HG02623 (cell line): ENCODE measurements at regions not wholly inside any gene's neighbourhood (a gene's known extent, or its start where the extent isn't known, plus 50 kb on each side); places are given as distances from the start of the nearest gene placed in this dataset.

Source experiments
- ATAC-seq: cut with Tn5 transposase; IDR thresholded peaks from one replicate; pipeline ENCODE4 v1.9.1; 2021; ENCODE audit warnings: moderate library complexity; ENCODE audit not compliant: unreplicated experiment

GRCh38 chr9:1414711-1415131, 364.6 kb downstream of the DMRT2 start:
- no peak for ATAC-seq

GRCh38 chr9:1415146-1415545, 365.0 kb downstream of the DMRT2 start:
- ATAC-seq = no peak

GRCh38 chr9:1416261-1416660, 366.1 kb downstream of the DMRT2 start:
- ATAC-seq = no peak

- no peak for ATAC-seq
These were observed 371.3 kb downstream of the DMRT2 start for GRCh38 chr9:1421436-1421835.

- no peak for ATAC-seq
These were observed 377.7 kb downstream of the DMRT2 start for GRCh38 chr9:1427875-1428274.

GRCh38 chr9:1429297-1429696, 379.1 kb downstream of the DMRT2 start:
- ATAC-seq = no peak

GRCh38 chr9:1431461-1431860, 381.3 kb downstream of the DMRT2 start:
- ATAC-seq = no peak

- ATAC-seq = no peak
These were observed 384.1 kb downstream of the DMRT2 start for GRCh38 chr9:1434052-1434767.

GRCh38 chr9:1434811-1435210, 384.7 kb downstream of the DMRT2 start:
- ATAC-seq = no peak

GRCh38 chr9:1440256-1440655, 390.1 kb downstream of the DMRT2 start:
- ATAC-seq = no peak

GRCh38 chr9:1442105-1442504, 391.9 kb downstream of the DMRT2 start:
- ATAC-seq = no peak

- no peak for ATAC-seq
These were observed 393.3 kb downstream of the DMRT2 start for GRCh38 chr9:1443450-1443849.

GRCh38 chr9:1446671-1447070, 396.5 kb downstream of the DMRT2 start:
- ATAC-seq = no peak

GRCh38 chr9:1453636-1454035, 403.5 kb downstream of the DMRT2 start:
- ATAC-seq = no peak

GRCh38 chr9:1454211-1454610, 404.1 kb downstream of the DMRT2 start:
- ATAC-seq = no peak

GRCh38 chr9:1454616-1455347, 404.6 kb downstream of the DMRT2 start:
- no peak for ATAC-seq

GRCh38 chr9:1455766-1456165, 405.6 kb downstream of the DMRT2 start:
- no peak for ATAC-seq

- no peak for ATAC-seq
These were observed 406.3 kb downstream of the DMRT2 start for GRCh38 chr9:1456301-1457024.

GRCh38 chr9:1457460-1457859, 407.3 kb downstream of the DMRT2 start:
- no peak for ATAC-seq

GRCh38 chr9:1458503-1458902, 408.3 kb downstream of the DMRT2 start:
- ATAC-seq = no peak

GRCh38 chr9:1460143-1460769, 410.1 kb downstream of the DMRT2 start:
- peak; percentile 52 for ATAC-seq
